HepG2 (cell line): ENCODE measurements at regions not wholly inside any gene's neighbourhood (a gene's known extent, or its start where the extent isn't known, plus 50 kb on each side); places are given as distances from the start of the nearest gene placed in this dataset.

Experiments
- ATAC-seq: fragments of 200-7000 bp; cut with Tn5 transposase; 3 replicates; pipeline ENCODE4 v1.9.1; 2020; ENCODE audit warnings: mild to moderate bottlenecking, moderate library complexity
- BruUV-seq: library from RNA; stranded (reverse); fragments of 400-500 nt; replicated peaks from 2 replicates; lab custom pipeline; 2021; lab: Mats Ljungman, UMichigan
- CTCF ChIA-PET: fragments of 300-600 bp; formaldehyde crosslinking; extraction: SDS; loops from one replicate; lab custom pipeline; 2021; ENCODE audit warnings: low total read pairs, inconsistent platforms, low intra/inter-chr PET ratio; lab: Yijun Ruan, JAX
- POLR2A ChIA-PET: fragments of 350-600 bp; sonication (Branson Sonifier 250); formaldehyde crosslinking; loops from one replicate; lab custom pipeline; 2020; ENCODE audit warnings: antibody characterized with exemption, inconsistent platforms; lab: Yijun Ruan, JAX
- DNase-seq: peaks from one replicate; pipeline ENCODE4 v3.0.0-alpha.2; 2015; ENCODE audit warnings: low spot score
- FAIRE-seq: peaks from 3 replicates; lab custom pipeline; 2011; peaks lifted over from hg19 to GRCh38; lab: Jason Lieb, UNC
- H2AFZ ChIP-seq: one replicate; pipeline ENCODE4 v1.6.1; 2011; ENCODE audit warnings: low read length, inconsistent platforms
- H3K27ac ChIP-seq: fragments of 300-600 bp; 3 replicates; pipeline ENCODE4 v1.8.0; 2011; ENCODE audit warnings: mixed run types, mild to moderate bottlenecking, mixed read lengths, low read length, inconsistent platforms; ENCODE audit not compliant: insufficient read depth; ENCODE audit errors: extremely low read length
- H3K27me3 ChIP-seq, 2 experiments: fragments of 200-600 bp in 1 of 2; 2 replicates in 1 of 2; 3 replicates in 1 of 2; pipeline versions ENCODE4 v1.6.0 to v1.8.0; 2011; ENCODE audit warnings: low read length in 2 of 2, mild to moderate bottlenecking in 2 of 2, moderate library complexity in 2 of 2, inconsistent platforms in 1 of 2; ENCODE audit not compliant: insufficient read depth in 2 of 2, control insufficient read depth in 1 of 2
- H3K36me3 ChIP-seq, 2 experiments: fragments of 200-600 bp in 1 of 2; replicated peaks in 1 of 2; 2 replicates in 1 of 2; 3 replicates in 1 of 2; pipeline versions ENCODE4 v1.5.1 to v1.8.0; 2011; ENCODE audit warnings: low read length in 2 of 2, inconsistent platforms in 1 of 2; ENCODE audit not compliant: insufficient read depth in 2 of 2, control insufficient read depth in 1 of 2
- H3K4me1 ChIP-seq: 2 replicates; pipeline ENCODE4 v1.5.1; 2012; ENCODE audit warnings: low read length, inconsistent platforms; ENCODE audit not compliant: insufficient read depth
- H3K4me2 ChIP-seq: 2 replicates; pipeline ENCODE4 v1.6.0; 2011; ENCODE audit warnings: low read depth, low read length, inconsistent platforms
- H3K4me3 ChIP-seq, 3 experiments: fragments of 200-600 bp in 1 of 3; sonication (generic), shearing (Covaris generic) in 1 of 3; replicated peaks in 1 of 3; 2 replicates each; pipeline ENCODE4 v1.5.1; 2011 to 2016; ENCODE audit warnings: low read length in 3 of 3, inconsistent platforms in 2 of 3, low read depth in 2 of 3, mild to moderate bottlenecking in 2 of 3, control low read depth in 1 of 3, mixed read lengths in 1 of 3; ENCODE audit not compliant: insufficient read depth in 1 of 3
- H3K79me2 ChIP-seq: one replicate; pipeline ENCODE4 v1.6.1; 2011; ENCODE audit warnings: low read length, inconsistent platforms; ENCODE audit not compliant: insufficient read depth
- H3K9ac ChIP-seq: 2 replicates; pipeline ENCODE4 v1.6.0; 2011; ENCODE audit warnings: mild to moderate bottlenecking, low read depth, low read length, inconsistent platforms; ENCODE audit not compliant: insufficient read depth
- H3K9me3 ChIP-seq: 2 replicates; pipeline ENCODE4 v1.5.1; 2012; ENCODE audit warnings: mild to moderate bottlenecking, low read length
- H4K20me1 ChIP-seq: 2 replicates; pipeline ENCODE4 v1.6.0; 2011; ENCODE audit warnings: inconsistent platforms, mild to moderate bottlenecking, low read length, moderate library complexity; ENCODE audit not compliant: insufficient read depth
- MBD4 ChIP-seq: IDR thresholded peaks from 2 replicates; pipeline ENCODE4 v1.6.1; 2012; ENCODE audit warnings: low read length, inconsistent platforms, borderline replicate concordance
- ZNF781 ChIP-seq: sonication (generic); formaldehyde crosslinking; IDR thresholded peaks from 2 replicates; pipeline ENCODE4 v1.5.1; 2020; ENCODE audit warnings: borderline replicate concordance, mild to moderate bottlenecking, missing genetic modification reagents; ENCODE audit errors: not compliant biosample characterization
- whole genome bisulfite sequencing: methylation state at CpG from one replicate; pipeline ENCODE4 v1.1.6; 2017; ENCODE audit warnings: low lambda C conversion rate; 5-methylcytosine and 5-hydroxymethylcytosine counted together
- in situ Hi-C: cut with HindIII; loops from 2 replicates; pipeline ENCODE4 v1.10.0; 2017; ENCODE audit warnings: low pct_unique_long_range_greater_than_20kb; ENCODE audit not compliant: extremely low pct_ligation_motif_present
- intact Hi-C: fragments of 100-400 bp; cut with micrococcal nuclease; formaldehyde crosslinking; loops from one replicate; pipeline ENCODE4 v1.10.0; 2022; ENCODE audit not compliant: unreplicated experiment
- TF ChIP-seq, protein P1 (sequence below): IDR thresholded peaks from 2 replicates; pipeline ENCODE4 v1.6.1; 2016; ENCODE audit warnings: mild to moderate bottlenecking, missing biosample characterization, missing genetic modification reagents
- TF ChIP-seq, protein P2 (sequence below): sonication (generic); formaldehyde crosslinking; IDR thresholded peaks from 2 replicates; pipeline ENCODE4 v1.8.1; 2022; ENCODE audit warnings: low read depth, mild to moderate bottlenecking, missing genetic modification reagents

DNA sequence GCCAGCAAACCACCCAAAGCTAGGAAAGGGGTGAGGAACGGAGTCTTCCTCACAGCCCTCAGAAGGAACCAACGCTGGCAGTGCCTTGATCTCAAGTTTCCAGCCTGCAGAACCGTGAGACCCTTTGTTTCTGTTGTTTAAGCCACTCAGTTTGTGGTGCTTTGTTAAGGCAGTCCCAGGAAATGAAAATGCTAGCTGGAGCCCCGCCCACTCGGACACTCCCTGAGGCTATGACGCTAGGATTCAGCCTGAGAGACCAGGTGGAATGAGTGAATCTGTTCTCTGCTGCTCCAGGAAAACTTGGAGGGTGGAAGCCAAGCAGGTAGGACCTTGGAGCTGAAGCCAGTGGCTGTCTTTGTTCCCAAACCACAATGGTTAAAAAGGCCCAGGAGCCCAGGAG lies 196.5 kb upstream of the POU3F1 start:
- no peaks in the 10 kb centered on the region for H3K79me2 ChIP-seq
- intact Hi-C loops (loop anchor here (10.0 kb wide), 1 partner anchor 572 kb away; no protein-coding TSS in a partner anchor), in situ Hi-C loops (no loop called here)
- ChIA-PET POLR2A (no interaction called here), CTCF (no interaction called here)
- H3K27ac ChIP-seq: no peak overlapping the region
- BruUV-seq: no TSS peak
- TF ChIP-seq MBD4: no peak
- no peak overlapping the region for H3K4me2 ChIP-seq
- no peak overlapping the region for H3K4me3 ChIP-seq
- FAIRE-seq: no peak
- no peaks in the 10 kb centered on the region for H4K20me1 ChIP-seq
- H3K9me3 ChIP-seq: no peaks in the 10 kb centered on the region
- peaks cover 4 to 18% of the 10 kb centered on the region in 2 experiments; a peak in 4 of 5 replicates for H3K27me3 ChIP-seq
- ATAC-seq: no peak
- 12% methylated on average over 4 of the region's 6 CpGs for WGBS
- no peak overlapping the region for H3K9ac ChIP-seq
- no peak overlapping the region for H2AFZ ChIP-seq
- DNase-seq: no peak
- peaks cover 31% of the 10 kb centered on the region for H3K4me1 ChIP-seq
- no peaks in the 10 kb centered on the region for H3K36me3 ChIP-seq

DNA sequence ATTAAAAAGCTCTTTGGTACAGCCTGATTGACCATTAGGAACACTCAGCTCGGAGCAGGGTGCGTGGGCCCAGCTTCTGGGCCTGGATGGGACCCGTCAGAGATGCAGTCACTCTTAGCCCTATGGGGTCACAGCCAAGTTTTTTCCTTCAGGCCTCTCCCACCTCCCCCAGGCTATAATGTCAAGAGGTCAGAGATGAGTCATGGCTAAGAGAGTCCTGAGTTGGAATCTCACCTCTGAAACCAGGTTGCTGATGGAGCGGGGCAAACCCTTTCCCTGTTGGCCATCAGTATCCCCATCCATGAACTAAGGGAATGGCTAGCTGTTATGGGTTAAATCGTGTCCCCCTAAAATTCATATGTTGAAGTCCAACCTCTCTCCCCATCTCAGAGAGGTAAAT lies 195.9 kb upstream of the POU3F1 start:
- CTCF ChIA-PET: no interaction called here

More for the DNA sequence above, 195.9 kb upstream of the POU3F1 start:
- H4K20me1 ChIP-seq: no peaks in the 10 kb centered on the region
- no peak overlapping the region for H3K9ac ChIP-seq
- no peak overlapping the region for H3K4me3 ChIP-seq
- BruUV-seq: no TSS peak
- peaks cover 2 to 12% of the 10 kb centered on the region in 2 experiments; a peak in 4 of 5 replicates for H3K27me3 ChIP-seq
- in situ Hi-C loops: no loop called here
- H3K79me2 ChIP-seq: no peaks in the 10 kb centered on the region
- intact Hi-C loops: loop anchor here (10.0 kb wide), 1 partner anchor 572 kb away; no protein-coding TSS in a partner anchor
- ATAC-seq (no peak), DNase-seq (no peak), FAIRE-seq (no peak)
- H3K9me3 ChIP-seq: no peaks in the 10 kb centered on the region
- WGBS: 50% methylated on average over 2 of the region's 5 CpGs
- H2AFZ ChIP-seq: no peak overlapping the region
- H3K4me1 ChIP-seq: peaks cover 26% of the 10 kb centered on the region
- H3K36me3 ChIP-seq: no peaks in the 10 kb centered on the region
- no peak overlapping the region for H3K27ac ChIP-seq
- POLR2A ChIA-PET: no interaction called here
- H3K4me2 ChIP-seq: no peak overlapping the region
- TF ChIP-seq, protein P1, sequence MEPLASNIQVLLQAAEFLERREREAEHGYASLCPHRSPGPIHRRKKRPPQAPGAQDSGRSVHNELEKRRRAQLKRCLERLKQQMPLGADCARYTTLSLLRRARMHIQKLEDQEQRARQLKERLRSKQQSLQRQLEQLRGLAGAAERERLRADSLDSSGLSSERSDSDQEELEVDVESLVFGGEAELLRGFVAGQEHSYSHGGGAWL (CRISPR knock-in tag): no peak
- TF ChIP-seq ZNF781 (CRISPR knock-in tag): no peak
- TF ChIP-seq, protein P2, sequence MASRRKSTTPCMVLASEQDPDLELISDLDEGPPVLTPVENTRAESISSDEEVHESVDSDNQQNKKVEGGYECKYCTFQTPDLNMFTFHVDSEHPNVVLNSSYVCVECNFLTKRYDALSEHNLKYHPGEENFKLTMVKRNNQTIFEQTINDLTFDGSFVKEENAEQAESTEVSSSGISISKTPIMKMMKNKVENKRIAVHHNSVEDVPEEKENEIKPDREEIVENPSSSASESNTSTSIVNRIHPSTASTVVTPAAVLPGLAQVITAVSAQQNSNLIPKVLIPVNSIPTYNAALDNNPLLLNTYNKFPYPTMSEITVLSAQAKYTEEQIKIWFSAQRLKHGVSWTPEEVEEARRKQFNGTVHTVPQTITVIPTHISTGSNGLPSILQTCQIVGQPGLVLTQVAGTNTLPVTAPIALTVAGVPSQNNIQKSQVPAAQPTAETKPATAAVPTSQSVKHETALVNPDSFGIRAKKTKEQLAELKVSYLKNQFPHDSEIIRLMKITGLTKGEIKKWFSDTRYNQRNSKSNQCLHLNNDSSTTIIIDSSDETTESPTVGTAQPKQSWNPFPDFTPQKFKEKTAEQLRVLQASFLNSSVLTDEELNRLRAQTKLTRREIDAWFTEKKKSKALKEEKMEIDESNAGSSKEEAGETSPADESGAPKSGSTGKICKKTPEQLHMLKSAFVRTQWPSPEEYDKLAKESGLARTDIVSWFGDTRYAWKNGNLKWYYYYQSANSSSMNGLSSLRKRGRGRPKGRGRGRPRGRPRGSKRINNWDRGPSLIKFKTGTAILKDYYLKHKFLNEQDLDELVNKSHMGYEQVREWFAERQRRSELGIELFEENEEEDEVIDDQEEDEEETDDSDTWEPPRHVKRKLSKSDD: no peak
